ENCODE measurements at regions not wholly inside any gene's neighbourhood (a gene's known extent, or its start where the extent isn't known, plus 50 kb on each side); places are given as distances from the start of the nearest gene placed in this dataset.
"Not testable (repeated sequence)": the region's sequence is repeated elsewhere in the genome, so short reads cannot be mapped to it uniquely, and the experiment has no call there.

DNA sequence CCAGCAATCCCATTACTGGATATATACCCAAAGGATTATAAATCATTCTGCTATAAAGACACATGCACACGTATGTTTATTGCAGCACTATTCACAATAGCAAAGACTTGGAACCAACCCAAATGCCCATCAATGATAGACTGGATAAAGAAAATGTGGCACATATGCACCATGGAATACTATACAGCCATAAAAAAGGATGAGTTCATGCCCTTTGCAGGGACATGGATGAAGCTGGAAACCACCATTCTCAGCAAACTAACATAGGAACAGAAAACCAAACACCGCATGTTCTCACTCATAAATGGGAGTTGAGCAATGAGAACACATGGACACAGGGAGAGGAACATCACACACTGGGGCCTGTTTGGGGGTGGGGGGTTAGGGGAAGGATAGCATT, 90.8 kb upstream of the NTF3 start:
- TF ChIP-seq, protein P1, sequence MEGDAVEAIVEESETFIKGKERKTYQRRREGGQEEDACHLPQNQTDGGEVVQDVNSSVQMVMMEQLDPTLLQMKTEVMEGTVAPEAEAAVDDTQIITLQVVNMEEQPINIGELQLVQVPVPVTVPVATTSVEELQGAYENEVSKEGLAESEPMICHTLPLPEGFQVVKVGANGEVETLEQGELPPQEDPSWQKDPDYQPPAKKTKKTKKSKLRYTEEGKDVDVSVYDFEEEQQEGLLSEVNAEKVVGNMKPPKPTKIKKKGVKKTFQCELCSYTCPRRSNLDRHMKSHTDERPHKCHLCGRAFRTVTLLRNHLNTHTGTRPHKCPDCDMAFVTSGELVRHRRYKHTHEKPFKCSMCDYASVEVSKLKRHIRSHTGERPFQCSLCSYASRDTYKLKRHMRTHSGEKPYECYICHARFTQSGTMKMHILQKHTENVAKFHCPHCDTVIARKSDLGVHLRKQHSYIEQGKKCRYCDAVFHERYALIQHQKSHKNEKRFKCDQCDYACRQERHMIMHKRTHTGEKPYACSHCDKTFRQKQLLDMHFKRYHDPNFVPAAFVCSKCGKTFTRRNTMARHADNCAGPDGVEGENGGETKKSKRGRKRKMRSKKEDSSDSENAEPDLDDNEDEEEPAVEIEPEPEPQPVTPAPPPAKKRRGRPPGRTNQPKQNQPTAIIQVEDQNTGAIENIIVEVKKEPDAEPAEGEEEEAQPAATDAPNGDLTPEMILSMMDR (IDR thresholded peaks at IDR 0.05), result not testable (repeated sequence)
- not testable (repeated sequence) for TF ChIP-seq POLR2A (IDR thresholded peaks at IDR 0.05)

Data from adrenal gland (tissue), 5 donors.